PFSK-1 (cell line): ENCODE measurements at regions not wholly inside any gene's neighbourhood (a gene's known extent, or its start where the extent isn't known, plus 50 kb on each side); places are given as distances from the start of the nearest gene placed in this dataset.

Experiments used
- FOXP2 ChIP-seq: optimal IDR thresholded peaks from 2 replicates; pipeline ENCODE3; 2011; ENCODE audit warnings: borderline replicate concordance, control low read depth, inconsistent platforms; ENCODE audit not compliant: insufficient read depth; ENCODE audit errors: extremely low read length, extremely low read depth
- POLR2AphosphoS5 ChIP-seq: IDR thresholded peaks from 2 replicates; pipeline ENCODE4 v1.6.1; 2012; ENCODE audit warnings: low read depth, mild to moderate bottlenecking, control low read depth, low read length, moderate library complexity
- SIN3A ChIP-seq: IDR thresholded peaks from 2 replicates; pipeline ENCODE4 v1.6.1; 2012; ENCODE audit warnings: mild to moderate bottlenecking, low read length, moderate library complexity, borderline replicate concordance; ENCODE audit not compliant: insufficient read depth
- TAF1 ChIP-seq: IDR thresholded peaks from 2 replicates; pipeline ENCODE4 v1.6.1; 2012; ENCODE audit warnings: low read length, control low read depth, borderline replicate concordance; ENCODE audit not compliant: insufficient read depth
- TF ChIP-seq, protein P1 (sequence below), 2 experiments: IDR thresholded peaks; 2 replicates each; pipeline versions ENCODE4 v1.6.1 to v1.8.0; 2011 to 2012; ENCODE audit warnings: low read depth in 2 of 2, low read length in 2 of 2, control low read depth in 1 of 2, inconsistent platforms in 1 of 2, mild to moderate bottlenecking in 1 of 2, moderate library complexity in 1 of 2; ENCODE audit not compliant: insufficient read depth in 1 of 2

DNA sequence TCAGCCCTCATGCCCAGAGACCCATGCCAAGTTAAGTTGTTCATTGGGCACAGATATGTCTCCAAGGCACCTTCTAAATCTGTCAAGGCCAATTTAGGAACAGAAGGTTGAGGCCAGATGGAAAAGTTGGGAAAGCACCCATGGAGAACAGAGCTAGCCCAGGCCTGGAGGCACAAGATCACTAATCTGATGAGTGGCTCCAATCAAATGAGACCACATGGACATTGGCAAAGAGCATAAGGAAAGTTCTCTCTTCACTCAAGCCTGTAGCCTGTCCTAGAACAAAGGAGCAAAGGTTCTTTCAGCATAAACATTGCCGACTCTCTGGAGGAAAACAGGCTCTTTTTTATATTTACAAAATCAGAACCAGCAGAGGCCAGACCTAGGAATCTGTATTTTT is 154.8 kb downstream of the RNF152 start:
- TF ChIP-seq SIN3A (no peak), TAF1 (no peak), POLR2AphosphoS5 (no peak), FOXP2 (no peak)
- TF ChIP-seq, protein P1, sequence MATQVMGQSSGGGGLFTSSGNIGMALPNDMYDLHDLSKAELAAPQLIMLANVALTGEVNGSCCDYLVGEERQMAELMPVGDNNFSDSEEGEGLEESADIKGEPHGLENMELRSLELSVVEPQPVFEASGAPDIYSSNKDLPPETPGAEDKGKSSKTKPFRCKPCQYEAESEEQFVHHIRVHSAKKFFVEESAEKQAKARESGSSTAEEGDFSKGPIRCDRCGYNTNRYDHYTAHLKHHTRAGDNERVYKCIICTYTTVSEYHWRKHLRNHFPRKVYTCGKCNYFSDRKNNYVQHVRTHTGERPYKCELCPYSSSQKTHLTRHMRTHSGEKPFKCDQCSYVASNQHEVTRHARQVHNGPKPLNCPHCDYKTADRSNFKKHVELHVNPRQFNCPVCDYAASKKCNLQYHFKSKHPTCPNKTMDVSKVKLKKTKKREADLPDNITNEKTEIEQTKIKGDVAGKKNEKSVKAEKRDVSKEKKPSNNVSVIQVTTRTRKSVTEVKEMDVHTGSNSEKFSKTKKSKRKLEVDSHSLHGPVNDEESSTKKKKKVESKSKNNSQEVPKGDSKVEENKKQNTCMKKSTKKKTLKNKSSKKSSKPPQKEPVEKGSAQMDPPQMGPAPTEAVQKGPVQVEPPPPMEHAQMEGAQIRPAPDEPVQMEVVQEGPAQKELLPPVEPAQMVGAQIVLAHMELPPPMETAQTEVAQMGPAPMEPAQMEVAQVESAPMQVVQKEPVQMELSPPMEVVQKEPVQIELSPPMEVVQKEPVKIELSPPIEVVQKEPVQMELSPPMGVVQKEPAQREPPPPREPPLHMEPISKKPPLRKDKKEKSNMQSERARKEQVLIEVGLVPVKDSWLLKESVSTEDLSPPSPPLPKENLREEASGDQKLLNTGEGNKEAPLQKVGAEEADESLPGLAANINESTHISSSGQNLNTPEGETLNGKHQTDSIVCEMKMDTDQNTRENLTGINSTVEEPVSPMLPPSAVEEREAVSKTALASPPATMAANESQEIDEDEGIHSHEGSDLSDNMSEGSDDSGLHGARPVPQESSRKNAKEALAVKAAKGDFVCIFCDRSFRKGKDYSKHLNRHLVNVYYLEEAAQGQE (IDR thresholded peaks at IDR 0.05; ENCODE audit: insufficient read depth in 1 of 2, low read depth in 2 of 2, low read length in 2 of 2) = no peak

DNA sequence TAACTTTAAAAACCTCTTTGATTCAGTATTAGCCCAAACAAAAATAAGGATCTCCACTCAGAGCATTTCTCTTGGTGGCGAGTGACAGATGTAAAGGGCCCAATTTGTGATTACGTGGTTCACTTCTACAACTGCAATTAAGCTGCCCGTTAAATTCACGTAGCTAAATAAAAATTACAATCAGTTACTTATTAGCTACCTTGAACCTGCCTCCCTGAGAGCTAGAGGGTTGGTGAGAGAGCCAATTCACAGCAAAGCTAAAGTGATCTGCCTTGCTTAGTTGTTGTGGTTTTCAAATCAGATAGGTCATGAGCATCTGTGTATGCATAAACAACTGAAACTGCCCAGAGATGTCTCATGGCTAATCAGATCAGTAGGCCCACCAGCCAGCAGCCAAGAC is 156.7 kb downstream of the RNF152 start:
- TF ChIP-seq SIN3A = no peak
- TF ChIP-seq TAF1 = no peak

DNA sequence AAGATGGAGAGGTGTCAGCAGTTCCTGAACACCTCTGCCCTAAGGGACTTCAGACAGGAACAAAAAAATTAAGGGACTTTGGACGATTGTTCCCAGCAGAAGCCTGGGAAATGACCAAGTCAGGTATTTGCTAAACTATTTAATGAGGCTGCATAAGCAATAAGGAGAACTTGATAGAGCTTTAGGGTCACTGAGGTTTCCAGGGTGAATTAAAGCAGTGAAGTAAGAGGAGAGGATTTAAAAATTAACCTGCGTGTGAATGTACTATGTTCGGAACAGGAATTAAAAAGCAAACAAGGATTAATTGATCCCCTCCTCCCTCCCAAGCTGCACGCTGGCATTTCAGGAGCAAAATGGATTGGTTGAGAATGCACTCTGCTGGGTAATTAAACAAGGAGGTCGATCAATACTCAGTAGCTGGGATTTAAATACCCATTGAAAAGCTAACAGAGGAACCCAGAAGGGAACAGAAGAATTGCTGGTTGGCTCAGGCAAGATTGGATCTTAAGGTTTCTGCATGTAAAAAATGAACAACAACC is 157.2 kb downstream of the RNF152 start:
- no peak for TF ChIP-seq POLR2AphosphoS5
- TF ChIP-seq TAF1 = no peak
- TF ChIP-seq FOXP2 = no peak
- no peak for TF ChIP-seq SIN3A
- TF ChIP-seq, protein P1 (IDR thresholded peaks at IDR 0.05; ENCODE audit: insufficient read depth in 1 of 2, low read depth in 2 of 2, low read length in 2 of 2) = no peak

DNA sequence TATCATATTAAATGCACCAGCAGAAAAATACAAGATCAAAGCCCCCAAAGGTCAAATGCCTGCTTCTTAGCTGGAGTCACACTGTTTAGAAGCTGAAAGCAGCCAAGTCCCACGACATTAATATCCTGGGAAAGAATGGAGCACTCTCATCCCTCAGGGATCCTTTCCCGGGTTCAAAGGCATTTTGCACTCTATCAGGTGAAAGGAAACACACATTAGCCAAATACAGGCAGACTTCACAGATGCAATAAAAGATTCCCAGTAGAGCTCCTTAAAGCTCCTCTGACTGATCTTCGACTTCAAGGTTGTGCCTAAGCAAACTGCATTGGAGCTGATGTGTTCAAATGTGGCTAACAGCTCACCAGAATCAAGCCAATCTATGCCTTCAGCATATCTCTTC is 158.4 kb downstream of the RNF152 start:
- TF ChIP-seq, protein P1 (IDR thresholded peaks at IDR 0.05; ENCODE audit: insufficient read depth in 1 of 2, low read depth in 2 of 2, low read length in 2 of 2) = no peak
- TF ChIP-seq POLR2AphosphoS5 = no peak
- TF ChIP-seq TAF1 = no peak
- no peak for TF ChIP-seq SIN3A
- no peak for TF ChIP-seq FOXP2

DNA sequence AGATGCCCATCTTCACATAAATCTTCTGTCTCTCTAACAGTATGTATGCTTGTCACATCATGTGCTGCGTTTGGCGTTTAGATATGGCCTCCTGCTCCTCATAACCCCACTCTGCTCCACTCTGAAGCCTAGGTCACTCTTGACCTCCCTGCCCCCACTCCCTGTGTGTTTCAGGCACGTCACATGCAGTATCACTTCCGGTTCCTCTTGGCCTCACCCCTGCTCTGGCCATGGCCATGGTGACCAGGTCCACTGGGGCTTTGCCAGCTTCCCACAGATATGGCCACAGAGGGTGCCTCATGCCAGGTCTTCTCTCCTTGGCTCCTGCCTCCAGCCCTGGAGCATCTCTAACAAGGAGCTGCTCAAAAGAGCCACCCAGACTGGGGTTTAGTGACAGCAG is 160.0 kb downstream of the RNF152 start:
- TF ChIP-seq SIN3A (no peak), FOXP2 (no peak), TAF1 (no peak), POLR2AphosphoS5 (no peak)
- TF ChIP-seq, protein P1 (IDR thresholded peaks at IDR 0.05; ENCODE audit: insufficient read depth in 1 of 2, low read depth in 2 of 2, low read length in 2 of 2) = no peak
